GOT3 (cell line): ENCODE measurements at regions not wholly inside any gene's neighbourhood (a gene's known extent, or its start where the extent isn't known, plus 50 kb on each side); places are given as distances from the start of the nearest gene placed in this dataset.

Experiments
- DNase-seq: peaks from one replicate; lab custom pipeline; 2025; ENCODE audit warnings: mixed read lengths; lab: John Stamatoyannopoulos, UW

DNA sequence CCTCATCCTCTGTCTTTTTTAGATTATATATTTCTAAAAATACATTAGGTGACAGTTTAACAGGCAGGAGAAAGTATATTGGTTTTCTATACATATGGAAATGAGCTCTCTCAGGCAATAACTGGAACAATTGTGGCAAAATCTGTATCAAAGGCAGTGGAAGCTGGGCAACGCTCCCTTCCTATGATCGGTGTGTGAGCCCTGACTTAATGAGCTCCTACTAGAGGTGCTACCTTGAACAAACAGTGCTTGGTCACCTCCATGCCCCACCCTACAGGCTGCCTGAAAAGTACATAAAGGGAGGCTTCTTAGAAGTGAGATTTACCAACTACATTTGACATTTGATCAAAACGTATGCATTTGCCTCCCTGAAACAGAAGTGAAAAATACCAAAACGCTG, 185.3 kb downstream of the EFNB2 start:
- no peak for DNase-seq

DNA sequence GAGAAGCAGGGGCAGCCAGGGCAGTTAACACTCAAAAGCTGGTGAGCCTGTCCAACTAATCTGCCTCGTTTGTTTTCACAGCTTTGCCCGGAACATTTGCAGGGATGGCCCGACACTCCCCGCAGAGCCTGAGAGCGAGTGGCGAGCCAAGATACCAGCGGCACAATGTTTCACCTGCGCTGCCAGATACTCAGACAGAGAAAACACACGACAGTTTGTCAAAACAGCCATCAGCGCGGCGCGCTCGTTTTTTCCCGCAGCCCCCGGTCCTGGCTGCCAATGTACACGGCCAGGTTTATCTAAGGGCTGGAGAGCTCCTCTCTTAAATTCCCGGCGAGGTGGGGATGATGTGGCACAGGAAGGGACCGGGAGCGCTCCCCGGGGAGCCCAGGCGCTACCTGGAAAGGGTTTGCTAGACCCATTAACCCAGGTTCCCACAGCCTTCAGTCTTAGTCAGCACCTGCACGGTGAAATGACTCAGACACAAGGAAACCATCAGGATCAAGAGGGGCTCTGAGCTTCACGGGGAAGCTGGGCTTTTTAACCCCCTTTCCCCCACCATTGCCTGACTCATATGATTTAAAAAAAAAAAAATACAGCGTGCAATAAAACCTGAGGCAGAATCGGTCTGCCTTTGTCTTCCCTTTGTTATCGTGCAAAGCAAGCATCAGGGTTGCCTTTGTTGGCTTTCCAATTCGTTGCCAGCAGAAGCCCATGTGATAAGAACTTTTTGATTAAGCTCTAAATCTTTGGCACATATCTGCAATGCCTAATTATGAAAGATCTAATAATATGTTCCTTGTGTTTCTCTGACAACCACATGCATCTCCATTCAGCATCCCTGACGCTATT, 186.2 kb downstream of the EFNB2 start:
- no peak for DNase-seq

DNA sequence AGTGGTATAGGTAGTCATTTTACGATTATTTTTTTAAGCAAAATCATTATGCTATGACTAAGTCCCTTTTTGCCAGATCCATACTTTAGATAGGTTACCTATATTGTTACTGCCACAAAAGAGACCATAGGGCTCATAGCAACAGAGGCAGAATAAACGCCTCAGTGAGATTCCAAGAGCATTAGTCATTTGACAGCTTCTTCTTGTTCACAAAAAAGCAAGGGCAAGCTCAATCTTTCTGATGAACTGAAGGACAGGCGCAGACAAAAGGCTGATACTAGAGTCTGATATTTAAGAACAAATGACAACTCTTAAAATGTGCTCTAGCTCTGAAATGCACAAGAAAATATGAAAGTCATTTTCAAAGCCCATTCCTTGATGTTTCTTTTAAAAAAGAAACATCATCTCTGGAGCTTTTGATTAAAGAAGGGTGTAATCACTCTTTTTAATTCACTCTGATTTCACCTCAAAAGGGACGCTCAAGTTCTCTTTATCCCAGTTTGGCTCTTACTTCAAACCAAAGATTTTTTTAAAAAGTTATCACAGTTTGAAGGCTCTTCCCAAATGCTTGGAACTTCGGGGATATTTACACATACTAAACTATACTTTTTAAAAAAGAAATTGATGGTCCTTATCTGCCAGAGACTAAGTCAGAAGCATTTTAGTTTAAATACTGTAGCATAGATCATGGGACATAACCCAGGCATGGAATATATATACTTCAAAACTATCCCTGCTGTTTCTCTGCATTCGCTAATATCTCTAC, 187.2 kb downstream of the EFNB2 start:
- DNase-seq: no peak

DNA sequence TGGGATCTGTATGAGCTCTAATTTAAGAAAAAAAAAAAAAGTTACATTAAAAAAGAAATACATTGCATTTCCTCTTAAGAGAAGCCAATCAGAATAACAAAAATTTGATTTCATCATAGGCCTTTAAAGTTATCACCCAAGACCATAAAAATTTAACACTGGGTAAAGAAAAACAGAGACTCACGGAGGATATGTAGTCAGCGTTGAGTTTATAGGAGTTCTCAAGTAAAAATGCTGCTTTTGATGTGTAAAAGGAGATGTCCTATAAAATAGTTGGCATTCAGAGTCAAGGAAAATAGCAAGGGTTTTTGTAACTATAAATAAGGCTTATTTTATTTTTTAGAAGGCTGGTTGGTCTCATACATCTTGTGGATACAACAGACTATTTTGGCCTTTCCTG, 191.1 kb downstream of the EFNB2 start:
- DNase-seq: no peak

DNA sequence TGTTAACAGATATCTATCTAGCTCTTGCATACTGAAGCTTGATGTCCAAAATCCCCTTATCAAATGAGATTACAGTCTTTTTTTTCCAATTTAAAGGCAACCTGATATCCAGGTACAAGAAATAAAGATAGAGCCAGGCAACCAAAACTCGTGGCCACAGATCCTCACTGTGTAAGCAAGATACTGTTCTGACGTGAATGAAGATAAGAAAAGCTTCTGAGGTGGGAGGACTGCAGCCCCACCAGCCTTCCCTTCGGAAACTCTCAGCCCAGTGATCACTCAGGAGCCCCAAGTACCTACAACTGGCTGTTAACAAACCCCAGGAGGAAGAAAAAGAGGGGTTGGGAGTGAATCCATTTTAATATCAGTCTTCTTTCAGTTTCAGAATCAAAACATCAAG, 191.6 kb downstream of the EFNB2 start:
- DNase-seq: no peak

DNA sequence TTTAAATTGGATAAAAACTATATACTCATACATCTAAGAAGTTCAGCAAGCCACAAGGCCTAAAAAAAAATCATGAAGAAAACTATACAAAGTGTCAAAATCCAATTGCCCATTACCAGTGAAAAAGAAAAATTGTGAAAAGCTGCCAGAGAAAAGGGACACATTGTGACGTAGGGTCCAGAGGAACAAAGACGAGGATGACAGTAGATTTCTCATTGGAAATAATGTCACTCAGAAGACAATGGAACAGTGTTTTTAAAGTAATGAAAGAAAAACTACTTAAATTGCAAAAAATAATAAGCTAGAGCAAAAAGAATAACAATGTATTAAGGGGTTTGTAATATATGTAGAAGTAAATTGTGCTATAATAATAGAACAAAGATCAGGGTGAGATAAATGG, 195.2 kb downstream of the EFNB2 start:
- DNase-seq: no peak

DNA sequence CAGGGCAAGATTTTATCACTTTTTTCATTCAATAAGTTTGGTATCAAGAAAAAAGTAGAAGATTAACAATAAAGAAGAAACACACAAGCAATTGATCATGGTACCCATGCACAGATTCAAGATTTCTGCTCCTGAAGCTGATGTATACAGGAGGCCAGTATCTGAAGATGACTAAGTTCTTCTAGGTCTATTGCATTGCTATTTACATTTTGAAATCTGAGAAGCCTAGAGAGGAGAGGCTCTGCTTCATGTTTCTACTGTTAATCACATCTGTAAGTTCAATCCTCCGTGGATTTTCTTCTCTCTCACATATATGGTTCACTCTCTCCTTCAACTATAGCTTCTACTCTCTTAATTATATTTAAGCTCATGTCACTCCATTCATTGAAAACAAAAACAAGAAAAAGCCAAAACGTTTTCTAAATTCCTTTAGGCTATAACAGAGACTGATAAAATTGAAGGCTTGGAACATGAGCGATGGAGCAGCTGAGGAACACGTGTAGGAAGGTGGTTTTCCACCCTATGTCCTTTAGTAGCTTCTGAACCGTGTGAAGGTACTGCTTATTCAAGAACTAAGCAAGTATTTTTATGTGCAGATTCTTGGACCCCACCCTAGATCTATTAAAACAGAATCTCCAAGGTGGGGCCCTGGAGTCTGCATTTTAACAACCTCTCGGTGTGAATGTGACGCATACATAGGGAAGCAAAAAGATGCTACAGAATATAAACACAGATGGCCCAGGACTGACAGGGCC, 198.2 kb downstream of the EFNB2 start:
- DNase-seq: no peak

DNA sequence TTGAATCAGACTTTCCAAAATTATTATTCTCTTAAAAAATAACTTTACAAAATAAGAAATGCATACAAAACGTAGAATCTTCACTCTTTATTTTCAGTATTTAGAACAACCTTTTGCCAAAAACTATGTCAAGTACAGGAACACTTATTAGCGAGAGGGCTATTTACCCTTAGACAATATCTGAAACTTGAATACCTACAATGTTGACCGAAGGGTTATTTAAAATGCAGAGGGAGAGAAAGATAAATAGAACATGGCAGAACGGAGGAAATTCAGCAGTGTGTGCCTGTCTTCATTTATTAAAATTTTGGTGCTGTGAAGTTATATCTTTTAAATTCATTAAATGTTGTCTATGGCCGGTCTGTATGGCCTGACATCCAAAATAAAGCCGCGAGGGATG, 198.8 kb downstream of the EFNB2 start:
- no peak for DNase-seq

DNA sequence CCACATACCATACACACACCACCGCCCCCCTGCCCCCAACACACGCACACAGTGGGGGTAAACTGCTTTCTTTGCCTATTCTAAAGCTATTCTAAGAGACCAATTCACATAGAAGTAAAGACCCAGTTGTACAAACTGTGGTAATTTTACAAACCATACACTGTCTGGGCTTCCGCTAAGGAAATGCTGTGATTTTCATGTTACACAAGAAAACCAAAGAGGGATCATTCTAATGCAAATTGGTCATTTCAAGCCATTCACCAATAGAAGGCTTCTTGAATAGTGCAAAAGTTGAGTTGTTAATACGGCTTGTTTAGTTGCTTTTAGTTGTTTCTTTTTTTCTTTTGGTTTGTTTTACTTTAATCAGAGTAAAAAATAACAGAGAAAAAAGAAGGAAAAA, 202.8 kb downstream of the EFNB2 start:
- no peak for DNase-seq

DNA sequence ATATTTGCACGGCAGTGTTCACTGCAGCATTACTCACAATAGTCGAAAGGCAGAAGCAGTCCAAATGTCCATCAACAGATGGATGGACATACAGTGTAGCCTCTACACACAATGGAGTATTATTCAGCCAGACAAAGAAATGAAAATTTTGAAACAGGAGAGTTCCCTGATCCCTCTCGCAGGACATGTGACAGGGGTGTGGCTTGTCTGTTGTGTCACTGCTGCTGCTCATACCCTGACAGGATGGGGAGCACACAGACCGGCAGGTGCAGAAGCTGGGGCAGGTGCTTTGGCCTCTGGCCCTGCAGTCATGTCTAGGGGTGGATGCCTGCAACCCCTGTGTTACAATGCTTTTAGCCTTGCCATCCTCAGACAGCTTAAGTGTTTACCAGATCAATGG, 204.3 kb downstream of the EFNB2 start:
- no peak for DNase-seq

DNA sequence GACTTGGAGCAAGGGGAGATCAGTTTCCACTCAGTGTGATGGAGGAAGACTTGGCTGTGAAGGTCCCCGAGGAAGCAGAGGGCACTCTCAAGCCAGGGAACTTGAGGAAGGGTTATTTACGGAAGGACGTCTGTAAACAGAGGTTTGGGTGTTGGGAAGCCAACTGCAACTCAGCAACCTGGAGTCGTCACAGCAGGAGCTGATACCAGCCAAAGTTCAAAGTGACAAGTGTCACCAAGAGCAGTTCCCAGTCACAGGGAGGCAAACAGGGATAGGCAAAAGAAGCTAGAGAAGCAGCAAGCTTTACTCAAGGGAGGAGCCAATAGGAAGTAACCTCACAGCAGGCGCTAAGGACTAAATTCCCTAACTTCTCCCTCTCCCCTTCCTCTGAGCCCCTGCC, 205.5 kb downstream of the EFNB2 start:
- DNase-seq: no peak

DNA sequence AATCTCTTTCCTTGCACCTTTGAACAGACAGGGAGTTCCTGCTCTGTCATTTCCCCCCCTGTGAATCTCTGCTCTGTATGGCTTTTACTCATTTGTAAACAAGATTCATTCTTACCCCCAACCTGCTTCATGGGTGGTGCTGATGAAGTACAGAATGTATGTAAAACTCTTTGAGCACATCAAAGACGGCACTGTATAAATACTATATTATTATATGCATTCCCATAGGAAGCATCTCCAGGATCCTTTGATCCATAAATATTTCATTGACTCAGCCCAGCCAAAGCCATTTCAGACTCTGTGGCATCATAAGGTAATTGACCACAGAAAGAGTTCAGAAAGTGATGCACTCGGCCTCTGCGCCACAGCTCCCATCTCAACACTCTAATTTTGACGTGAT, 208.7 kb downstream of the EFNB2 start:
- DNase-seq: no peak

DNA sequence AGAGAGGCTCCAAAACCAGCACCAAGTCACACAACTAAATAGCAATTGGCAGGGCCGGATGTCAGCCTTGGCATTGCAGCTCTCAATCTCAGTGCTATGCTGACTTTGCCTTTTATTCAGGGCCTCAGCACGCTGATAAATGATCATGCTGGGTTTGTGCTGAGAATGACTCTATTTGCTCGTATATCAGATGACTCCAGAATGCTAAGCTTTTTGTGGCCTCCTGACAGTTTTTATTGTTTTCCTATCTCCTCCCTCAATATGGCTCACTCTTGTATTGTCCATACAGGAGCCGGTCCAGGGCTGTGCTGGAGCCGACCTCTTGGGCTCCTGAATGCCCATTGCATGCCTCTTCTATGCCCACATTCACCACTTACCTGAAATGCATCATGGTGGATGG, 211.0 kb downstream of the EFNB2 start:
- no peak for DNase-seq

DNA sequence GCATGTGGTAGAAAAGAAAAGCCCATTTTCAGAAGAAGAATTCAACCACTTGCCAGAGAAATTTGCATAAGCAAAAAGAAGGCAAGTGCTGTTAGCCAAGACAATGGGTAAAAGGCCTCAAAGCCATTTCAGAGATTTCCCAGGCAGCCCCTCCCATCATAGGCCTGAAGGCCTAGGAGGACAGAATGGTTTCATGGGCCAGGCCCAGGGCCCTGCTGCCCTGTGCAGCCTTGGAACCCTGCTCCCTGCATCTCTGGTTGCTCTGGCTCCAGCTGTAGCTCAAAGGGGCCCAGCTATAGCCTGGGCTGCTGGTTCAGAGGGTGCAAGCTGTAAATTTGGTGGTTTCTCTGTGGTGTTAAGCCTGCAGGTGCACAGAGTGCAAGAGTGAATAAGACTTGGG, 212.8 kb downstream of the EFNB2 start:
- no peak for DNase-seq

DNA sequence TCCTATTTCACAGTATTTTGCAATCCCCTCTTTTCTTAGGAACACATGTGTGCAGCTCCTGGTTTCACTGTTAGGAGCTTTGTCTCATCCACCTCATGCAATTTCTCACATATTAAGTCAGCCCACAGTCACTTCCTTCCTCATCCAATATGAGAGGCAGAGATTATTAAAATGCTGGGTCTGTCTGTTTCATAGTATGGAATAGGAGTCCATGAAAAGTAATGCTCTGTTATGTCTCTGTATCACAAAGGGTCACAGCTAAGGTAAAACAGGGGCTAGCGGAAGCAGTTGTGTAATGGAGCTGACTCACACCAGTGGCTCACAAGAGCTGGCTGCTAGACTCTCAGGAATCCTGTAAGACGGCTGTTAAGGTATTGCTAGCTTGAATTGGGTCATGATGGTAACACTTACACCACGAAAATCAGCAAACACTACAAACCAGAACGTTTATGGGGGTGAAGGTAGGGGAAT, 216.5 kb downstream of the EFNB2 start:
- DNase-seq: no peak

DNA sequence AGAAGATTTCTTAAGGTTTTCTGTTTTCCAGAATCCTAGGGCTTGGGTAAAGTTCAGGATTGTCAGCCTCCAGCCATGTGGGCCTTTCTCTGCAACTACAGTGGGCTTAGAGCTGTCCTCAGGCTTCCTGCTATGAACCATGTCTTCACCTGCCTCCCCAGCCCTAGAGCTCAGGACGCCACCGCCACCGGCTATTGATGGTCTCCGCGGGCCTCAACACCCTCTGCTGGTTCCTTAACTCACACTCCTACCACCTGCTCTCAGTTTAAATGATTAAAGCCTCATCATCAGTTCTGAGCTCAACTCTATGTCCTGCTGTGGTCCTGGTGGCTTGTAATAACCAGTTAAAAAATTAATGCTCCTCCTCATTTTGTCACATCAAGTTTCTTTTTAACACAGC, 221.0 kb downstream of the EFNB2 start:
- DNase-seq: no peak

DNA sequence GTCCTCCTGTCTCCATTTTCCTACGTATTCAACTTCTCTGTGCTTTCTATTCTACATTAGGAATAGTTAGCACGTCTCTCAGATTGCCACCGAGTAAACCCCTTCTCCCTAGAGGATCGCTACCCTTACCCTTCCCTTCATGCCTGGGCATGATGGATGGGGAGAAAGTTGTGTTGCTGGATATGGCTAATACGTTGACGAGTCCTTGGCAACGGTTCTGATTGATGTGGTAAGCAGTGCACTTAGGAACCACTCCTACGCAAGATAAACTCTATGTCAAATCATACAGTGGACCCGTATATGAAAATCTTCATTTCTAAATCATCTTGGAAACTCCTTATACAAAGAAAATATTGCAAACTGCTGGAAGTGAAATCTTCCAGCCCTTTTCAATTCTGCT, 224.5 kb downstream of the EFNB2 start:
- no peak for DNase-seq

DNA sequence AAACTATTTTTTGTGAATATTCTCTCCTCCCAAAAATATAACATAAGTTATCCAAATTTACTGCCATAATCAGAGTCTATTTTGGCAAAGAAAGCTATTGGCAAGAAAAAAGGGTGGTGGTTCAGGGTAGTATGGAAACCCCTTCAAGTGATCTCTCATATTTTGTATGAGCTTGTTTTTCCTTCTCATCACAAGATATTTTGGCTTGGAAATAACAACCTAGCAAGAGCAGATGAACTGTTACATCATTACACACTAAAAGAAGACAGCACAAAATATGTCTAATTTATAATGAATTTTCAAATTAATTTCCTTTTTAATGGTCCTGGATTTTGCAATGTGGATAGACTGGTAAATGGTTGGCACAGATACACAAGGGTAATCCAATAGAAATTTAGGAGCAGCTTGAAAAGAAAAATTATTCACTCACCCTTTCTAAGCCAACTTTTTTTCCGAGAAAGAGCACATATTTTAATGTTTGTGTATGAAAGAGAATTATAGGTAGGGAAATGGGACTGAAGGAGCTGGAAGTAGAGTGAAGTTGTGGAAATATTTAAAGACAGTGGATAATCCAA, 225.1 kb downstream of the EFNB2 start:
- no peak for DNase-seq

DNA sequence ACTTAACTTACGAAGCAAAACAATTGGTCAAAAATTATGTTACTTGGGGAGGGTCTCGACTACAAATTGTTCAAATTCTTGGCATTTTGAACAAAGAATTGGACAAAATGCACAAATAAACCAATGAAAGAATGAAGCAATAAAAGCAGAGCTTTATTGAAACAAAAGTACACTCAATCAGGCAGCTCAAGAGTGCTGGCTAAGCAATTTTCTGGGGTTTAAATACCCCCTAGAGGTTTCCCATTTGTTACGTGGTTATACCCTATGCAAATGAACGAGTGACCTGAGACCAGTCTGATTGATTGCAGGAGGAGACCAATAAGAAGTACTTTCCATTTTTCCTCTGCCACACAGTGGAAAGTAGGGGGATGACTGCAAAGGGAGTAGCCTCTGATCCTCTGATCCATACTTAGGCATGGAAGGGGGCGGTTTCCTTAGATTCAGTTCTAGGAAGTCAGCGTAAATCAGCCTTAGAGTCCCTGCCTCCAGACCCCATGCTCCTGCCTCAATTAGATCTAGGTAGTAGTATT, 228.6 kb downstream of the EFNB2 start:
- DNase-seq: no peak

DNA sequence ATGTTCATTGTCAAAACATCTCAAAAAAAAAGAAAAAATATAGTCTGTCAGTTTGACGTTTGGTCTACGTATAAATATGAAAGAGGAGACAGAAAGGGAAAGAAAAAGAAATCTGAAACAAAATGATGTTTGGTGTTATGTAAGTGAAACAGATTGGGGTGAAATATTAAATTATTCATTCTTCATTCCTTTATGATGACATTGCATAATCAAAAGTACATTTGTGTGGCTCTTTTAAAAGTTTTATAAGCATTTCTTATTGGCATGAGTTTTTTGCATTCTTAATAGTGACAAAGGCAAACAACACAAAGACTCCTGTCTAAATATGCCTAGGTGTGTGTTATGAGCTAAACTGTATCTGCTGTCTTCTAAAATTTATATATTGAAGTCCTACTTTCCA, 232.6 kb downstream of the EFNB2 start:
- DNase-seq: no peak

DNA sequence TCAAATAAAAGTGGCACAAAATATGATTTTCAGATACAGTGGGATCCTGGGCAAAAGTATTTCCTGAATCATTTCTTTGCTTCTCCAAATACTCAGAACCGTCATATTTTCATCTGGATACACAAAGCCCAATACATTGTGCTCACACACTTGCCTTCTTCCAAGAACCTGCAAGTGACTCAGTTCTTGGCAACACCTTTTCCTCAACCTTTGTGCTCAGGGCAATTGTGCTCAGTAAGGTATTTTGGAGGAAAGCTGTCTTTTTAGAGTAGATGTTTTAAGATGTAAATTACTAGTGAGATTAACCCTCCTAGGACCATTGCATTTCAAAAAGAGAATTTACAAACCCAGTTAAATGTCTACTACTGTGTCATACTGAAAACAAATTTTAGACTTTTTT, 233.5 kb downstream of the EFNB2 start:
- no peak for DNase-seq

DNA sequence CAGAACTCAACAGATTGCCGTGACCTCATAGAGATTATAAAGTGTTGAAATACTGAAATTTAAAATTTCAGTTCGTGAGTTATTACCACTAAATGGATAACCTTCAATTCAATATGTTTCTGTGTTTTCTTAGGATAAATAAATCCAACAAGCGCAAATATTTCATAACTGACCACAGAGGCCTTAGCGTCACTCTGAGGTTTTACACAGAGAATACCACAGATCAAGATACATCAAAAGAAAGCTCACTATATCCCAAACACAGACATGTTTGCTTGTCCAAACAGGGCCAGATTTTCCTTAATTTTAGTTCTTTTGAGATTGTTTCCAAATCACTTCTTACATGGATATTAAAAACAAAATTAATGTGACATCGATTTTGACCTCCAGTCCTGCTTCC, 235.8 kb downstream of the EFNB2 start:
- no peak for DNase-seq
